ENCODE measurements at regions not wholly inside any gene's neighbourhood (a gene's known extent, or its start where the extent isn't known, plus 50 kb on each side); places are given as distances from the start of the nearest gene placed in this dataset.

DNA sequence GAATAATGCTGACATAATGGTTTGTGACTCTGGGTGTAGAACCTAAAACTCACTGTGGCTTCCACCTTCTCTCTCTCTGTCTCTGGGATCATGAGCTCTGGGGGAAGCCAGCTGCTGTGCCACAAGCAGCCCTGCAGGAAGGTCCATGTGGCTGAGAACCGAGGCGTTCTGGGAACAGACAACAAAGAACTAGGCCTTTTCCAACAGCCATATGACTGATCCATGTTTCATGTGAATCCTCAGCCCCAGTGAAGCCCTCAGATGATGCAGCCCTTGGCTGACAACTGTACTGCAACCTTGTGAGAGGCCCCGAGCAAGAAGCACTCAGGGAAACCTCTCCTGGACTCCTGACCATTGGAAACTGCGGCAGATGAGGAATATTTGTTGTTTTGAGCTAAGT lies 56.6 kb downstream of the HLA-G start:
- DNase-seq (ENCODE audit: low read depth in 2 of 2): no peak

DNA sequence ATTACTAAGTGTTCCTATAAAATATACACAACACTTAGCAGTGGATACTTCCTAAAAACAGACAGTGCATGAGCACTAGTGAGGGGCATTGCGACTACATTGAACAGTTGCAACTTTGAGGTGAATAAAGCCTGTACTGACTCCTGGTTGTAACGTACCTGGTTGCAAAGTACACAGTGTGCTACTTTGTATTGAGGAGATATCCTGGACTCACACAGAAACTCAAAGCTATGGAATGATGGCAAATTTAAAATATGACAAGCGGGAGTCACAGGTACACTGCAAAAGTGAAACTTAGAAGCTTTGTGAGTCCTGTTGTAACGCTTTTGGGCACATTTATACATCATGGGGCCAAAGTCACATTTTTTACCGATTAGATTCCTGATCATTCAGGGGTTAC lies 55.6 kb upstream of the HLA-A start:
- no peak for DNase-seq (ENCODE audit: low read depth in 2 of 2)

DNA sequence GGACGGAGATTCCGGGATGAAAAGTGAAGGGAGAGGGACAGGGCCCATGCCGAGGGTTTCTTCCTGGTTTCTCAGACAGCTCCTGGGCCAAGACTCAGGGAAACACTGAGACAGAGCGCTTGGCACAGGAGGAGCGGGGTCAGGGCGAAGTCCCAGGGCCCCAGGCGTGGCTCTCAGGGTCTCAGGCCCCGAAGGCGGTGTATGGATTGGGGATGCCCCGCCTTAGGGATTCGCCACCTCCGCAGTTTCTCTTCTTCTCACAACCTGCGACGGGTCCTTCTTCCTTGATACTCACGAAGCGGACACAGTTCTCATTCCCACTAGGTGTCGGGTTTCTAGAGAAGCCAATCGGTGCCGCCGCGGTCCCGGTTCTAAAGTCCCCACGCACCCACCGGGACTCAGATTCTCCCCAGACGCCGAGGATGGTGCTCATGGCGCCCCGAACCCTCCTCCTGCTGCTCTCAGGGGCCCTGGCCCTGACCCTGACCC lies 55.0 kb upstream of the HLA-A start:
- no peak for DNase-seq (ENCODE audit: low read depth in 2 of 2)

DNA sequence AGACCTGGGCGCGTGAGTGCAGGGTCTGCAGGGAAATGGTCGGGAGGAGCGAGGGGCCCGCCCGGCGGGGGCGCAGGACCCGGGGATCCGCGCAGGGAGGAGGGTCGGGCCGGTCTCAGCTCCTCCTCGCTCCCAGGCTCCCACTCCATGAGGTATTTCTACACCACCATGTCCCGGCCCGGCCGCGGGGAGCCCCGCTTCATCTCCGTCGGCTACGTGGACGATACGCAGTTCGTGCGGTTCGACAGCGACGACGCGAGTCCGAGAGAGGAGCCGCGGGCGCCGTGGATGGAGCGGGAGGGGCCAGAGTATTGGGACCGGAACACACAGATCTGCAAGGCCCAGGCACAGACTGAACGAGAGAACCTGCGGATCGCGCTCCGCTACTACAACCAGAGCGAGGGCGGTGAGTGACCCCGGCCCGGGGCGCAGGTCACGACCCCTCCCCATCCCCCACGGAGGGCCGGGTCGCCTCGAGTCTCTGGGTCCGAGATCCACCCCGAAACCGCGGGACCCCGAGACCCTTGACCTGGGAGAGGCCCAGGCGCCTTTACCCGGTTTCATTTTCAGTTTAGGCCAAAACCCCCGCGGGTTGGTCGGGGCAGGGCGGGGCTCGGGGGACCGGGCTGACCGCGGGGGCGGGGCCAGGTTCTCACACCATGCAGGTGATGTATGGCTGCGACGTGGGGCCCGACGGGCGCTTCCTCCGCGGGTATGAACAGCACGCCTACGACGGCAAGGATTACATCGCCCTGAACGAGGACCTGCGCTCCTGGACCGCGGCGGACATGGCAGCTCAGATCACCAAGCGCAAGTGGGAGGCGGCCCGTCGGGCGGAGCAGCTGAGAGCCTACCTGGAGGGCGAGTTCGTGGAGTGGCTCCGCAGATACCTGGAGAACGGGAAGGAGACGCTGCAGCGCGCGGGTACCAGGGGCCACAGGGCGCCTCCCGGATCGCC lies 54.2 kb upstream of the HLA-A start:
- peak; percentile 63 to 77 for DNase-seq (ENCODE audit: low read depth in 2 of 2)
